Thoracic aorta (tissue), 2 donors: ENCODE measurements at regions not wholly inside any gene's neighbourhood (a gene's known extent, or its start where the extent isn't known, plus 50 kb on each side); places are given as distances from the start of the nearest gene placed in this dataset.

Source experiments
- ATAC-seq: fragments of 150-250 bp; one replicate; pipeline ENCODE4 v1.8.0; 2017; ENCODE audit warnings: low read depth; ENCODE audit not compliant: insufficient number of reproducible peaks, low FRiP score
- DNase-seq: peaks from one replicate; pipeline ENCODE4 v3.0.0-alpha.2; 2020; ENCODE audit warnings: low spot score
- H3K27ac ChIP-seq, 2 donors: fragments of 200-600 bp; sonication (generic); 1 replicate in 1 of 2; 2 replicates in 1 of 2; pipeline ENCODE4 v1.5.1; 2016; ENCODE audit warnings: mild to moderate bottlenecking in 2 of 2, moderate library complexity in 2 of 2
- H3K27me3 ChIP-seq: fragments of 200-600 bp; sonication (generic); replicated peaks from 2 replicates; pipeline ENCODE4 v1.6.0; 2016; ENCODE audit warnings: mild to moderate bottlenecking; ENCODE audit not compliant: insufficient read depth
- H3K36me3 ChIP-seq: fragments of 200-600 bp; sonication (generic); one replicate; pipeline ENCODE4 v1.5.1; 2016
- H3K4me1 ChIP-seq, 2 donors: fragments of 200-600 bp; sonication (generic); 1 replicate in 1 of 2; 2 replicates in 1 of 2; pipeline versions ENCODE4 v1.5.1 to v1.6.0; 2016; ENCODE audit warnings: low read depth in 2 of 2, mild to moderate bottlenecking in 1 of 2; ENCODE audit not compliant: control insufficient read depth in 1 of 2
- H3K4me3 ChIP-seq: fragments of 200-600 bp; sonication (generic); 2 replicates; pipeline ENCODE4 v1.5.1; 2016; ENCODE audit warnings: mild to moderate bottlenecking
- H3K9me3 ChIP-seq: fragments of 200-600 bp; sonication (generic); 2 replicates; pipeline ENCODE4 v1.5.1; 2016
- TF ChIP-seq, protein P1 (sequence below): fragments of 200-600 bp; sonication (generic); IDR thresholded peaks from one replicate; pipeline ENCODE4 v1.5.1; 2019; ENCODE audit warnings: antibody characterized with exemption

GRCh38 chr7:3192669-3193068 is 108.4 kb upstream of the SDK1 start:
- DNase-seq (no peak), ATAC-seq (no peak)
- Histone ChIP-seq H3K9me3 (peaks cover 2% of the 10 kb centered on the region), H3K4me1 (no peaks in the 10 kb centered on the region), H3K4me3 (no peak overlapping the region), H3K36me3 (no peaks in the 10 kb centered on the region), H3K27me3 (no peaks in the 10 kb centered on the region), H3K27ac (no peak overlapping the region)
- TF ChIP-seq, protein P1, sequence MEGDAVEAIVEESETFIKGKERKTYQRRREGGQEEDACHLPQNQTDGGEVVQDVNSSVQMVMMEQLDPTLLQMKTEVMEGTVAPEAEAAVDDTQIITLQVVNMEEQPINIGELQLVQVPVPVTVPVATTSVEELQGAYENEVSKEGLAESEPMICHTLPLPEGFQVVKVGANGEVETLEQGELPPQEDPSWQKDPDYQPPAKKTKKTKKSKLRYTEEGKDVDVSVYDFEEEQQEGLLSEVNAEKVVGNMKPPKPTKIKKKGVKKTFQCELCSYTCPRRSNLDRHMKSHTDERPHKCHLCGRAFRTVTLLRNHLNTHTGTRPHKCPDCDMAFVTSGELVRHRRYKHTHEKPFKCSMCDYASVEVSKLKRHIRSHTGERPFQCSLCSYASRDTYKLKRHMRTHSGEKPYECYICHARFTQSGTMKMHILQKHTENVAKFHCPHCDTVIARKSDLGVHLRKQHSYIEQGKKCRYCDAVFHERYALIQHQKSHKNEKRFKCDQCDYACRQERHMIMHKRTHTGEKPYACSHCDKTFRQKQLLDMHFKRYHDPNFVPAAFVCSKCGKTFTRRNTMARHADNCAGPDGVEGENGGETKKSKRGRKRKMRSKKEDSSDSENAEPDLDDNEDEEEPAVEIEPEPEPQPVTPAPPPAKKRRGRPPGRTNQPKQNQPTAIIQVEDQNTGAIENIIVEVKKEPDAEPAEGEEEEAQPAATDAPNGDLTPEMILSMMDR = no peak

- Histone ChIP-seq H3K4me3 (no peak overlapping the region), H3K9me3 (peaks cover 2% of the 10 kb centered on the region), H3K36me3 (no peaks in the 10 kb centered on the region), H3K27ac (no peak overlapping the region), H3K4me1 (no peaks in the 10 kb centered on the region), H3K27me3 (no peaks in the 10 kb centered on the region)
- TF ChIP-seq, protein P1 = no peak
- DNase-seq (no peak), ATAC-seq (no peak)
Observed at GRCh38 chr7:3193379-3194120, 107.5 kb upstream of the SDK1 start.

GRCh38 chr7:3194501-3195141 is 106.4 kb upstream of the SDK1 start:
- Histone ChIP-seq H3K36me3 (no peaks in the 10 kb centered on the region), H3K4me1 (no peaks in the 10 kb centered on the region), H3K9me3 (peaks cover 2% of the 10 kb centered on the region), H3K4me3 (no peak overlapping the region), H3K27me3 (no peaks in the 10 kb centered on the region), H3K27ac (no peak overlapping the region)
- no peak for DNase-seq
- TF ChIP-seq, protein P1 = no peak
- ATAC-seq = no peak

- peaks cover 2% of the 10 kb centered on the region for H3K9me3 ChIP-seq
- TF ChIP-seq, protein P1 = no peak
- H3K4me3 ChIP-seq = no peak overlapping the region
- DNase-seq = no peak
- H3K27me3 ChIP-seq = no peaks in the 10 kb centered on the region
- H3K36me3 ChIP-seq = no peaks in the 10 kb centered on the region
- no peaks in the 10 kb centered on the region for H3K4me1 ChIP-seq
- no peak for ATAC-seq
- H3K27ac ChIP-seq = no peak overlapping the region
Observed at GRCh38 chr7:3195160-3195559, 105.9 kb upstream of the SDK1 start.

DNA sequence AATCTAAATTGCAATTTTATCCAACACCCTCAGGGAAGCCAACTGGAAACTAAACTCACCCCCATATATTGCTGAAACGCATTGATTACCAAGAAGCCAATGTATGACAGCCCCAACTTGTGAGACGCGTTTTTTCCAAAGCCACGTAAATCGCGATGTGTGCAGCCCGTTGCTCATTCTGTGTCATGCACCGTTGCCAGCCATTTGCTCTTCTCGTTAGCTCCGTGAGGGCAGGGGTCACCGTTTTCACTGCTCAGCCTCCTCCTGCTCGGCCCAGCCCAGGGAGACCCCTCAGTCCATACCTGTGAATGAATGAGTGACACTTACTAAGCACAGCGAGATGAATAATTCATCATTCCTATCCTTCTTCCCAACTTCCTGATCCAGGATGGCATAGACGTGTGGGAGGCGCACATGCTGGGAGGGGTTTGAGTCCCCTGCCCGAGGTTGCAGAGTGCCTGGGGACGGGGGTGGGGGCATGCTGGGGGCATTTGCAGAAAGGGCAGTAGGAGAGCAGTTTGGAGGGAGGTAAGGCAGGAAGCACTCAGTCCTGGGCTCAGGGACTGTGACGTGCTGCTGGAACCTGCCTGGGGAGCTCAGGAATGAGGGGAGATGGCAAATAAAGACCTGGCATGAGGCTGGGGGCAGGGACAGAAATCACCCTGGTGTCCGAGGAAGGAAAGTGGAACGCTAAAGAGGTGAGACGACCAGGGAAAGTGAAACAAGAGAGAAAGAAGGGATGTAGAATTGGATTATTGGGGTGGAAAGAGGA is 104.2 kb upstream of the SDK1 start:
- TF ChIP-seq, protein P1 = no peak
- no peaks in the 10 kb centered on the region for H3K27me3 ChIP-seq
- H3K9me3 ChIP-seq = peaks cover 2% of the 10 kb centered on the region
- no peak for ATAC-seq
- no peak overlapping the region for H3K4me3 ChIP-seq
- no peaks in the 10 kb centered on the region for H3K36me3 ChIP-seq
- no peaks in the 10 kb centered on the region for H3K4me1 ChIP-seq
- no peak for DNase-seq
- H3K27ac ChIP-seq = no peak overlapping the region
